ENCODE measurements at regions not wholly inside any gene's neighbourhood (a gene's known extent, or its start where the extent isn't known, plus 50 kb on each side); places are given as distances from the start of the nearest gene placed in this dataset.

DNA sequence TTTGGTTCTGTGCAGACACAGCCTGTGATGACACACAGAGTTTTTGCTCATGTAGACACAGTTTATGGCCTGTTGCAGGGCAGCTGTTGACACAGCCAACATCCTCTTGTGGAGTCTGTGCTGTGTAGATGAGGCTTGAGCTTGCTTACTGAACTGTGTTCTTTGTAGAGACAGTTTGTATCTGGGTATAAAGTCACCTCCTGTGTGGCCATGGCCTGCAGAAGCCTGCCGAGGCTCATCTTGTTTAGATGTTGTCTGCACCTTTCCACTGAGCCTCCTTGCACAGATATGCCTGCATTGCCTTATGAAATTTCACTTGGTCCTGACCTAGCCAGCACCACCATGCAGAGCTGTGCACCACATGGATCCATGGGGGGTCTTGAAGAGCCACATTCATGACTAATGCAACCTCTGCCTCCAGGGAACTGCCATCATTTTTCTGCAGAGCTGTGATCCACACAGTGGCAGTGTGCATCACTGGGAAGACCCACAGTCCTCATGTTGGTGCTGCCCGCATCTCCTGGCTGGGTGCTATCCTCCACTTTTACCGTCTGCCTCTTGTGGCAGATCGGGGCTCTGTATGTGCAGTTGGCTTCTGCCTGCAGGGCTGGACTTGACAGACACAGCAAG lies 198.0 kb upstream of the MAMLD1 start:
- DNase-seq (ENCODE audit: low spot score): no peak

DNA sequence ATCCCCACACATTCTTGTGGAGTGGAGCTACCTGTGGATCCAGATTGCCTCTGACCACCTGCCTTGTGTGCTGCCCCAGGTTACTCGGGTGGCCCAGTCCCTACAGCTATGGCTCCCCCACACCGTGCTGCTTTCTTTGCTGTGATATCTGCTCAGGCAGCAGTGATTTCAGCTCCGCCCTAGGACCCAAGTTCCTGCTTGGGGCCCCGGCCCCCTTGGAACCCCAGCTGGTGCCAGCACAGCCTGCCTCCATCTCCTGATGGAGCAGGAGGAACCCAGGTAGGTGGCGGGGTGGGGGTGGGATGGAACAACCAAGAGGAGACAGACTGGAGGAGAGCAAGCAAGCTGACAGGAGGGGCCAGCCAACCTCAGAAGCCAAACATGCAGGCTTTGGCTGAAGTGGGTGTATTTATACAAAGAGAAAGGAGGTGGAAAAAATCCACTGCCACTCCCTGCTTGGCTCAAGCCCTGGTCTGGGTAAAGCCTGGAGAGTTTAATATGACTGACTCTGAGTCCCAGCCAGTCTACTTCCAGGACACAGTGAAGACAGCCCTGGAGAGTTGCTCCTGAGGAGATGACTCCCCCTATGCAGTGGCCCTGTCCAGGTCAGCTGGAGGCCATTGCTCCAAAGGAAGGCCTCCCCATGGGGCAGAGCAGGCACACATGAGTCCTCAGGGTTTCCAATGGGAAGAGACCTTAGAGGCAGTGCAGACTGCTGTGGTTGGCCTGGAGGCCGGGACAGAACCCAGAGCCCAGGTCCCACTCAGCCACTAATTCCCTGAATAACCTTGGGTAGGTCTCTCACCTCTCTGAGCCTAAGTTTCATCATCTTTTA lies 197.1 kb upstream of the MAMLD1 start:
- DNase-seq (ENCODE audit: low spot score): no peak

DNA sequence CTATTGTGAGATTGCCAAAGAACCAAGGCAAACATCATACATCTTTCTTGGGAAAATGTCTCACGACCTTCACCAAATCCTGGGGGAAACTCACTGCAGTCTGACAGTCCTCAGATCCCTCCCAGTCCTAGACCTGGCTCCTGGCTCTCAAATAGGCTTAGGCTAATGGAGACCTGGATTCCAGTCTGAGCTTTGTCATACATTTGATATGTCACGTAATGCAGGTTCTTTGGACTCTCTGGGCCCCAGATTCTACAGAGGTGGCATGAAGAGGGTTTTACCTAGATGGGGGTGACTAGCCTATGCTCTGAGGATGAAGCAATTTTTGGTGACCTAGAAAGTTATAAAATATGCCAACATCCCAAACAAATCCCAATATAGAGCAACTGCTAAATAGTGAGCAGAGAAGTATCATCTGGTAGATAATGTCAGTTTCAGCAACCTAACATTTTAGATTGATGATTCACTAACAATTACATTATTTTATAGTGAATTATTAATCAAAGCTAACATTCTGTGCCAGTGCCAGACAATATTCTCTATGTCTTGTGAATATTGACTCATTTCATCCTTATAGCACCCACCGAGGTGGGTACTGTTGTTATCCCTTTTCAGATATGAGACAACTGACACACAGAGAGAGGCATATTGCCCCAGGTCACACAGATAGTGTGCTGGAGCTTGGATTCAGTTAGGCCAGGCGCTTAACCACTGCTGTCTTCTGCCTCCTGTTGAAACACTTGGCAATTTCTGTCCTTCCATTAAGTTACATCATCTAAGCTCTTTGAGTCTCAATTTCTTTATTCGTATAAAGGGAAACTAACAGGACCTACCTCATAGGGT lies 195.4 kb upstream of the MAMLD1 start:
- no peak for DNase-seq (ENCODE audit: low spot score)

DNA sequence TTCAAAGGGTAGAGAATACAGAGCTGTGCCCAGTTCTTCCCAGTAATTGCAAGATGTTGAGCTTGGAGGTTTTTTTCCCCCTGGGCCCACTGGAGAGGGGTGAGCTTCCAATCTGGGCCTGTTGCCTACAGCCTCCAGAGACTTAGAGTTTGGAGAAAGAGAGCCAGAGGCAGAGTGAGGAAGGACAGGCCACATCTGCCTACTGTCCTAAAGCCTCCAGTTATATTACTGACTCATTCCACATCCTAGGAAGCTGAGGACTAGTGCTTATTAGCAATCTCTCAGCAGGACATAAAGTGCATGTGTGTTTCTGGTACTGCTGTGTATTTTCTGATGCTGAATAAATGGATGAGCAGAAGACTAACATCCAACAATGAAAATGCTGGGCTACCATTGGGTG lies 181.0 kb upstream of the MAMLD1 start:
- no peak for DNase-seq (ENCODE audit: low spot score)

DNA sequence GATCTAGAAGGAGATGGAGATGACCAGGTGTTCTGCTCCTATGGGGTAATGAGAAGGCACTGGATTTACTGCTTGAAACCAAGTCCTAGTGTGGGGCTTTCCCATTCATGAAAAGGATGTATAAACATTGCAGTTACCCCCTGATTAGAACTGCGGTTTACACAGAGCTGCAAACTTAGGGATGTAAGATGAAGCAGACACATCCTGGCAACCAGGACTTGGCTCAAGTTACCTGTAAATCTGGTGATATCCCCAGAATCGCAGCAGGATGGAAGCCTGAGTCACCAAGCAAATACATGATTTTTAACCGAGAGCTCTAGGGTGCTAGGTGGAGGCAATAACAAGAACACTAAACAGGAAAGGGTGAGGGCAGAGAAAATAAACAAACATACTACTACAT lies 178.6 kb upstream of the MAMLD1 start:
- DNase-seq (ENCODE audit: low spot score): no peak

DNA sequence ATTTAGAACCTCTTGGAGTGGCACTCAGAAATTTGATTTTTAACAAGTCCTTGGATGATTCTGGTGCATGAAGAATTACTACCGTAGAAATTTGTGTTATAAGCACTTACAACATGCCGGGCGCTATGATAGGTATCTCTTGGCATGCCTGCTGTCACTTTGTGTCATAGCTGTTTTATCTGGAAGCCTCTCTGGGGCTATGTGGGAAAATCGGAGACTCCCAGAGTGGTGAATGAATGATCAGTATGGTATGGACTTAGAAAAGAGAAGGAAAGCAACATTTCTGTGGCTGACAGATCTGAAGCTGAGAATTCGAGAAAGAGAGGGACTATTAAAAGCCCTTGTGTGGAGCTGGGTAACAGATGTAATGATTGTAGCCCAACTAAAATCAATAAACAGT lies 177.4 kb upstream of the MAMLD1 start:
- no peak for DNase-seq (ENCODE audit: low spot score)

DNA sequence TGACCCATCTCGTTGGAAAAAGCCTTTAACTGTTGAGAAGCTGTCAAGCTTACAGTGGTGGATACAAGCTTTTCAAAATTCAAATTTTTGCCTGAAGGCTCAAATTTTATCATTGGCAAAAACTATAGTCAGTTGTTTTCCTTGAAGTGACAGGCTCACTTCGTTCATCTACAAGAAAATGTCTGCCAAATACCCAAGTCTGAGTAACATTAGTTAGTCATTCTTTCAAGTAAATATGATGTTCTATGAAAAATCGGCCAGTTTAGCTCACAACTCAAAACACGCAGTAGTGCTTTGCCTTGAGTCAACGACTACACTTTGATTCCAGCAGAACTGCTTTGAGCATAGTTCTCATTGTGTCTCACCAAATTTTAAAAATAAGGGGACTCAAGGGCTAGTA lies 170.3 kb upstream of the MAMLD1 start:
- no peak for DNase-seq (ENCODE audit: low spot score)

DNA sequence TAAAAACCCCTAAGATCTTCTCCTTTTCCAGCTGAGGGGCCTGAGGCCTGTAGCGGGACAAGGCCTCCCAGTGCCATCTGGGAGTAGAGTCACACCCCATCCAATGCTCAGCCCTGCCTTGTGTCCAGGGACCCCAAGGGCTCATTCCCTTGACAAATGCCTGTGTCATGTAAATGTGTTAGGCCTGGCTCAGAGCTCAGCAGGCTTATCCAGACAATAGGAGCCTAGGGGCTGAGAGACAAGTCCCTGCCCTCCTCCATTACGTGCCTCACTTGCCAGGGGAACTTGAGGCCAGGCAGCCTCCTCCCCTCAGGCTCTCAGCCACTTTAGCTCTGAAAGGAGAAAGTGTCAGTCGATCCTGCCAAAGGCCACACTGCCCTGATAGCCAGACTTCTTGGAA lies 166.8 kb upstream of the MAMLD1 start:
- no peak for DNase-seq (ENCODE audit: low spot score)

DNA sequence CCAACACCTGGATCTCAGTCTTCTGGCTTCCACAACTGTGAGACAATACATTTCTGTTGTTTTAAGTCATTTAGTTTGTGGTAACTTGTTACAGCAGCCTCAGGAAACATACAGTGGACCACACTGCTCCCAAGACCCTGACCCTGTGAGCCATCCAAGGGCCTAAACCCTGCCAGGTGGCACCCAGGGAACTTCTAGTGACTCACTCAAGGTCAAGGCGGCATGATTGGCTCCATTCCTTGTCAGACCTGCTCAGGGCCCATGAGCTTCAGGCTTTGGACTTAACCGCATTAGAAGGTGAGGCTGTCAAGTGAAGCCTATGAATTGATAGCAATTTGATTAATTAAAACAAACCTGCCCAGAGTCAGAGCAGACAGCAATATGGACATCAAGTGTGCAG lies 165.7 kb upstream of the MAMLD1 start:
- no peak for DNase-seq (ENCODE audit: low spot score)

DNA sequence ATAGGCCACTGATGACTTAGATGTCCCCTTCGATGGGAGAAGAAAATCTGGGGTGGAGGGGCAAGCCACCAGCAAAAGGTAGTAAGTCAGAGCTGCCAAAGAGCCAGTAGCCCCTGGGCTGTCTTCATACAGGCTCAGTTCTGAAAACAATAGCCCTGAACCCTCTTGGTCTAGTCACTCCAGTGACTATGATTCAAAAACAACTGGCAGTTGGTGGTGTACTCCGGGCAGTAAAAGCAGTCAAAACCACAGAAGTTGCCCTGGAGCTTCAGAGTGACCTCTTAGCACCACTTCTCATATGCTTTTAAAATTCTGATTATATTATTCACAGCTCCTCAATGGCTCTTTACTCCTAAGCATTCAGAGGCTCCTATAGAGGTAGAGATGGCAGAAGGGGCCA lies 164.3 kb upstream of the MAMLD1 start:
- no peak for DNase-seq (ENCODE audit: low spot score)

DNA sequence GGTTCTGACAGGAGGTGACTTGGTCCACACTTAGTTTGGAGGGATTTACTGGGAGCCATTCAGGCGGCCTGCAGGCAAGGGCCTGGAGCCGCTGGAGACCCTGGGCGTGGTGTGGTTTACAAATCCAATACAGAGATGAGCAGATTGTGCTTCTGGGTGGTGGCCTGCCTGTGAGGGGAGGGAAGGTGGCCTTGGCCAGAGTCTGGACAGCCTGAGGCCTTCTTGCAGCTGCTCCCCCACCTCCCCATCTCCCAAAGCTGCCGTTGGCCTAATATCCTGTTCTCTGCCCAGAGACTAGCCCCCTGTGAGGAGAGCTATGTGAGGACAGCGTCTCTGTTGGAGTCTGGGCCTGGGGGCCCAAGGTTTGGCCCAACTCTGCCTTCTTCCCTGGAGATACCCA lies 163.9 kb upstream of the MAMLD1 start:
- DNase-seq (ENCODE audit: low spot score): no peak

DNA sequence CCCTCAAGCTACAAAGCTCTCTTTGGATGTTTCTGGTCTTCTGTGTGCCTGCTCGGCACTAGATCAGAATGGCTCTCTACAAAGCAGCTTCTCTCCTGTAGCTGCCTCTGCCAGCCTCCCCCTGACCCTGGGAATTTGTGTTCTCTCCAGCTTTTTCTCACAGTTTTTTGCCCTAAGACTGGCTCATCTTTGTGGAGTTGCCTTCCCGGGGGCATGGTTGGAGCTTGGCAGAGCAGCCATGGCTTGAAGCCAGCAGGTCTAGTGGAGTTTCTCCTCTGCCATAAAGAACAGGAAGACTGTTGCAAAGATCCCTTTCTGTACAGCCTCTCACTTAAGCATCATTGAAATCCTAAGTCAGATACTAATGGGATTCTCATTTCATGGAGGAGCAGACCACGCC lies 163.3 kb upstream of the MAMLD1 start:
- DNase-seq (ENCODE audit: low spot score): no peak

DNA sequence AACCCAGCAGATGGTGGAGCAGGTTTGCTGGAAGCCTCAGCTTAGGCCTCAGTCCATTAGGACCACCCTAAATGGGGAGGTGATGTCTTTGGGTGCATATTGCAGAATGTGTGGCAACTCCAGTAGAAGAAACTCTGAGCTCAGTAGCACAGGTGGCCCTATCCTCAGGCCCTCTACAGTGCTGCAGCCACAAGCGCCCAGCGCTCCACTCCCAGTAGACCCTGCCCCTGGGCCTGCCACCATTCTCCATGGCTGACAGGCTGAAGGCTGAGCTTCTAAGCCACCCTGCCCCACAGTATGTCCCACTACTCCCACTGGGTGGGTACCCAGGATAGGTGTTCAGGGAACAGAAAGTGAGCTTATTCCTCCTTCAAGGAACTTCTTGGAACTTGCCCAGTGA lies 162.8 kb upstream of the MAMLD1 start:
- DNase-seq (ENCODE audit: low spot score): no peak

DNA sequence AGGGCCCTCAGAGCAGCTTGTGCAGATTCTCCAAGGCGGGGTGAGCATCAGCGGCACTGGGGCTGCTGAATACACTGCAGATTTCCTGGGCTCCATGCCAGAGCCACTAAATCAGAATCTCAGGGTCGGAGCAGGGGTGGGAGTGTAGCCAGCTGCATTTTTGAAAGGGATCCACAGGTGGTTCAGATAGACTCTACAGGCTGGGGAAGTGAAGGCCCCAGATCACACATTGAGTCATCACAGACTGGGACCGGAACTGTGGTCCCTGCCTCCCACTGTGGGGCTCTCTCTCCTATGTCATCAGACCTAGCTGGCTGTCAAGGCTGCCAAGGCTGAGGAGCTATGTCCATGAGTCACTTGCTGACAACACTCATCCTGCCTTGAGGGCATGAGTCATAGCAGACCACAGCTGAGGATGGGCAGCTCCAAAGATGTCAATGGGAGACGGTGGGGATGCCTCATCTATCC lies 162.3 kb upstream of the MAMLD1 start:
- DNase-seq (ENCODE audit: low spot score): peak; percentile 90

DNA sequence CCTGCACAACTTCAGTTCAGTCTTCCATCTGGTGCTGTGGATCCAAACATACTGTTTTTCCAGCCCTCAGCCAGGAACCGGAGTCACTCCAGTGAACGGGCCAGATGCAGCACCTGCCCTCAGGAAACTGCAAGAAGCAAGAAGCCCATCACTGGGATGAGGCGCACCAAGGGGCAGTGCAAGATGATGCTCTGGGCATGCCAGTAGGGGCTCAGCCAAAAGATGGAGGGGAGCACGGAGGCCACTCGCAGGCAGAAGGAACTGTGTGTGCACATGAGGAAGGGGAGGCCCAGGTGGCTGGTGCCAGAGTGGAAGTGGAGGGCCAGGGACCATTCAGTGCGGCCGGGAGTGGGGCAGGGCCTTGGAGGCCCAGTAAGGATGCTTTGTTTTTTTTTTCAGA lies 161.7 kb upstream of the MAMLD1 start:
- DNase-seq (ENCODE audit: low spot score): no peak

DNA sequence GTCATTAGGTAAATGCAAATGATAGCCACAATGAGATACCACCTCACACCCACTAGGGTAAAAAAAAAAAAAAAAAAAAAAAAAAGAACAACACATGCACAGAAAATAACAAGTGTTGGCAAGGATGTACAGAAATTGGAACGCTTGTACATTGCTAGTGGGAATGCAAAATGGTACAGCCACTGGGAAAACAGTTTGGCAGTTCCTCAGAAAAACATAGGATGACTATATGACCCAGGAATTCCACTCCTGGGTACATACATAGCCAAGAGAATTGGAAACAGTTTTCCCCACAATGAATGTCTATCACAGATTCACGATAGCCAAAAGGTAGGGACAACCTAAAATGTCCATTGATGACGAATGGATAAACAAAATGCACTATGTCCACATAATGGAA lies 161.3 kb upstream of the MAMLD1 start:
- no peak for DNase-seq (ENCODE audit: low spot score)

DNA sequence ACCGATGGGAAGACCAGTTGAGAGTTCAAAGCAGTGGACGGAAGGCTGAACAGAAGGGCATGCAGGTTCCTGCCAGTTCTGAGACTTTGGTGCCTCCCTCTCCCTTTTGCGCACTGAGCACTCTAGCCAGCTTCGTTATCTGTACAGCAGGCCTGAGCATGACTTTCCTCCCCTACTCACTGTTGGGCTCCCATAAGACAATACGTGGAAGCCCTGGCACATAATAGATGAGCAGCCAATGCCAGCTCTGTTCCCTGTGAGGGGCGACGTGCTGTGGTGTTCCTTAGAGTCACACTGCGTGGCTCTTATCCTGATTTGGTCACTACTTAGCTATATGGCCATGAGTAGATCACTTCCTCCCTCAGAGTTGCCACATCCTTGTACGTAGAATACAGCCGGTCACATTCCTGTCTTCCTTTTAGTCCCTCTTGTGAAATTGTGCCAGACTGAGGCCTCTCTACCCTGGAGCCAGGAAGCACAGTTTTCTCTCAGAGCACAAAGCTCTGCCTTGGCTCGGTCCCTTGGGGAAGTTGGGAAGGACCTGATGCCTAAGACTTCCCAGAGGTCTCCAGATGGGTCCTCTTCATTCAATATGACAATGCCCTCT lies 160.4 kb upstream of the MAMLD1 start:
- DNase-seq (ENCODE audit: low spot score): no peak

DNA sequence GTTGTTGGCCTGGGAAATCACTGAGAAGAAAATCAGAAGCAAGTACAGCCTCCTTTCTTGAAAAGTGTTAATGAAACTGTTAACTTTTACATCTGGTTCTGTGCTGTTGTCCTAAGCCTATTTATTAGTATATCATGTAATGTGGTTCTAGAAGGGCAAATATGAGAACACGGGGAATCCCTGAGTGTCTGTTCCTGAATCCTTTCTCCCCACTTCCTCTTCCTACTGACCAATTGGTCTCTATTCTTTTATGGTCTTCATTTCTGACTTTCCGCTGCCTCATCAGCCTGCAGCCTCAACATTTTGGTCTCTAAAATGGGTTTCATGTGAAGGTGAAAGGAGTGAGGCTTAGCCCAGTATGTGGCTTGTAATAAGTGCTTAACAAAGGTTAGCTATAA lies 159.9 kb upstream of the MAMLD1 start:
- DNase-seq (ENCODE audit: low spot score): no peak

DNA sequence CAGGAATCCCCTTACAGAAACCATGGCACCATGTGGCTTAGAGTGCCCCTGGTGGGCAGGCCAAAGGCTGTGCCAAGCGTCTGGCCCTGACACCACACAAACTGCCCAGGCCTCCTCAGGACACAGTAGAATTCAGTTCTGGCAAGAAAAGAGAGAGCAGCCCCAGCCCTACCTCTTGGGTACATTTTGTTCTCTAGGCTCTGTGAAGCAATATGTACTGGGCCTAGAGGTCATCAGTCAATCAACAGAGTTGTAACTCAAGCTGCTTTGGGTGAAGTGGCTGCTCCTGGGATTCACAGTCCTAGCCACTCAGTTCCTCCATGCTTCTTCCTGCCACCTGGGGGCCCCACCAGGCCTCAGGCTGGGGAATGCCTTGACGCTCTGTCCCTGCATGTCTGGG lies 158.1 kb upstream of the MAMLD1 start:
- no peak for DNase-seq (ENCODE audit: low spot score)

DNA sequence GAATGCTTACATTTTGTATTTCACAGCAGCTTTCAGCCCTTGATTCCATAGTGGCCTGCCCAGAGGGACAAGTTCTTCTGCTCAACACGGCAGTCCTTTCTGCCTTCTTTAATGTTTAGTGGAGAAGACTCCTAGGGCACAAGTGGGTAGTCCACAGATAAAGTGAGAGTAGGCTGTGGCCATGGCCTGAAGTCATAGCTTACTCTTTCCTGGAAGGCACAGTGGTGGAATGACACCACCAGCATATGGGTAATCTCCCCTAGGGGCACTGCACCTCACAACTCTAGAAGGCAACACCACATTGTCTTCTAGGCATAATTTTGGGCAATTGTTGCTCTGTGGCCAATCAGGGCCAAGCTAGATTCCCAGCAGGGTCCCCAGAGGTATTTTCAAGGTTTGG lies 155.4 kb upstream of the MAMLD1 start:
- no peak for DNase-seq (ENCODE audit: low spot score)

DNA sequence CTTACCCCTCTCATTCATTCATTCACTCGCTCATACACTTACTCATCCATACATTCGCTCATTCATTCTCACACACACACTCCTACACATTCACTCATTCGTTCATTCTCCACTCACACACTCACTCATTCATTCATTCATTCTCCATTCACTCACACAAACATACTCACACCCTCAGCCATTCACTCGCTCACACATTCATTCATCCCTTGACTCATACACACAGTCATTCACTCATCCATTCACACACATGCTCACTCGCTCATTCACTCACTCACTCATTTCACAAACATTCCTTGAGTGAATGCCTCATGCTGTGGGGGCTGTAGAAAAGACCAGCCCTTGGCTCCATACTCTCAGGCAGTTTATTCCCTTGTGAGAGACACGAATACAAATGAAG lies 151.1 kb upstream of the MAMLD1 start:
- peak; percentile 8 for DNase-seq (ENCODE audit: low spot score)

DNA sequence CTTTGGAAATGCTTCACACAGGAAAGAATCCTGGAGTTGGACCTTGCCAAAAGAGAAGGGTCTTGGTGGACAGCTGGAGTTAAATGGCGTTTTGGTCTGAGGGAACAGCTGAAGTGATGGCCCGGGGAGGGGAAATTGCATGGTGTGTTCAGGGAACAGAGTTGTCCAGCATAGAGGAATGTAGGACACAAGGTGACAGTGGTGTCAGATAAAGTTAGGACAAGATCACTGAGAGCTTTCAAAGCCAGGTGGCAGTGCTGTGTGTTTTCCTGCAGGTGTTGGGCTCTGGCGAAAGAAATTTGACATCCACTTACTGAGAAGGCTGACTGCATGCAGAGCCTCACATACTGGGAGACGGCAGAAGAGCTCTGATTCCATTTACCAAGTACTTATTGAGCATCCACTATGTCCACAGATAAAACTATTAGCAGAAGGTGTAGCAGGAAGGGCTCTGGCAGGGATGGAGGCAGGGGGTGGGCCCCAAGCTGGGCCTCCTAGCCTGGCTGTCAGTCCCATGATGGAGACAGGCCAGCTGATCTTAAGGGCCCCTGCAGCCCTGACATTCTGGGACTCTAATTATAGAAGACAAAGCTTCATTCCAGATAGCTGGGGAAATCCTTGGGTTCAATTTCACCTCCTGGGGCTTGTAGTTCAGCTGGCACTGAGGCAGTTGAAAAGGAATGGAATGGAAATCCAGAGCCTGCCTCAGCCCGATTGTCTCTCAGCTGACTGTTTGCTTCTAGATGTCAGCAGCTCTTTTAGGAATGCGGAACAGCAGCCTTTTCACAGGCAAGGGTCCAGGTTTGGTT lies 150.2 kb upstream of the MAMLD1 start:
- no peak for DNase-seq (ENCODE audit: low spot score)
